Kidney tubule cell (primary cell): ENCODE measurements at regions not wholly inside any gene's neighbourhood (a gene's known extent, or its start where the extent isn't known, plus 50 kb on each side); places are given as distances from the start of the nearest gene placed in this dataset.
"Not testable (repeated sequence)": the region's sequence is repeated elsewhere in the genome, so short reads cannot be mapped to it uniquely, and the experiment has no call there.

Experiments
- DNase-seq: peaks from one replicate; pipeline ENCODE4 v3.0.0-alpha.2; 2018; ENCODE audit warnings: low spot score

- DNase-seq, result peak; percentile 3
Observed at GRCh38 chr1:198977909-198978308, 339.1 kb downstream of the PTPRC start.

- no peak for DNase-seq
Observed at GRCh38 chr1:198978523-198978922, 339.7 kb downstream of the PTPRC start.

- DNase-seq, result no peak
Observed at GRCh38 chr1:198986036-198986435, 347.2 kb downstream of the PTPRC start.

- DNase-seq, result no peak
Observed at GRCh38 chr1:198986442-198986841, 347.6 kb downstream of the PTPRC start.

GRCh38 chr1:199002661-199003060, 363.8 kb downstream of the PTPRC start:
- DNase-seq, result no peak

GRCh38 chr1:199007423-199007822, 368.6 kb downstream of the PTPRC start:
- DNase-seq, result peak; percentile 38

GRCh38 chr1:199009447-199009846, 370.6 kb downstream of the PTPRC start:
- DNase-seq, result no peak

- DNase-seq, result no peak
Observed at GRCh38 chr1:199010492-199010891, 371.7 kb downstream of the PTPRC start.

- peak; percentile 62 for DNase-seq
Observed at GRCh38 chr1:199010933-199011332, 372.1 kb downstream of the PTPRC start.

- DNase-seq, result no peak
Observed at GRCh38 chr1:199015799-199016198, 377.0 kb downstream of the PTPRC start.

GRCh38 chr1:199018471-199019135, 379.8 kb downstream of the PTPRC start:
- no peak for DNase-seq

GRCh38 chr1:199020051-199020450, 381.2 kb downstream of the PTPRC start:
- no peak for DNase-seq

- DNase-seq, result no peak
Observed at GRCh38 chr1:199020904-199021303, 382.1 kb downstream of the PTPRC start.

- DNase-seq, result peak; percentile 81
Observed at GRCh38 chr1:199029401-199029800, 390.6 kb downstream of the PTPRC start.

- peak; percentile 81 for DNase-seq
Observed at GRCh38 chr1:199029855-199030254, 391.0 kb downstream of the PTPRC start.

- not testable (repeated sequence) for DNase-seq
Observed at GRCh38 chr1:199030541-199030940, 391.7 kb downstream of the PTPRC start.

GRCh38 chr1:199031170-199031569, 392.3 kb downstream of the PTPRC start:
- DNase-seq, result not testable (repeated sequence)

GRCh38 chr1:199032479-199032878, 393.6 kb downstream of the PTPRC start:
- not testable (repeated sequence) for DNase-seq

GRCh38 chr1:199033661-199034060, 394.8 kb downstream of the PTPRC start:
- DNase-seq, result no peak

- DNase-seq, result no peak
Observed at GRCh38 chr1:199038156-199038555, 399.3 kb downstream of the PTPRC start.

GRCh38 chr1:199040076-199040905, 401.5 kb downstream of the PTPRC start:
- no peak for DNase-seq

- no peak for DNase-seq
Observed at GRCh38 chr1:199041173-199041914, 402.5 kb downstream of the PTPRC start.

GRCh38 chr1:199042193-199042592, 403.4 kb downstream of the PTPRC start:
- no peak for DNase-seq
